CD14-positive monocyte (primary cell): ENCODE measurements at regions not wholly inside any gene's neighbourhood (a gene's known extent, or its start where the extent isn't known, plus 50 kb on each side); places are given as distances from the start of the nearest gene placed in this dataset.

Experiments
- DNase-seq, 3 donors: peaks; one replicate each; pipeline ENCODE4 v3.0.0-alpha.2; 2011 to 2022
- H2AFZ ChIP-seq: 2 replicates; pipeline ENCODE4 v1.6.0; 2012; ENCODE audit warnings: mild to moderate bottlenecking, low read depth, low read length, inconsistent platforms; ENCODE audit not compliant: insufficient read depth, poor library complexity, severe bottlenecking
- H3K27ac ChIP-seq, 2 donors: 1 replicate in 1 of 2; 2 replicates in 1 of 2; pipeline ENCODE4 v1.5.1; 2012 to 2013; ENCODE audit warnings: low read length in 2 of 2, control low read depth in 1 of 2, inconsistent platforms in 1 of 2, low read depth in 1 of 2, mild to moderate bottlenecking in 1 of 2
- H3K27me3 ChIP-seq, 2 donors: one replicate each; pipeline versions ENCODE4 v1.6.0 to v1.6.1; 2011 to 2013; ENCODE audit warnings: low read length in 2 of 2; ENCODE audit not compliant: control insufficient read depth in 2 of 2, insufficient read depth in 2 of 2
- H3K36me3 ChIP-seq, 2 donors: replicated peaks in 1 of 2; 1 replicate in 1 of 2; 2 replicates in 1 of 2; pipeline versions ENCODE4 v1.5.1 to v1.6.1; 2012 to 2013; ENCODE audit warnings: low read length in 2 of 2, control low read depth in 1 of 2, inconsistent platforms in 1 of 2, mild to moderate bottlenecking in 1 of 2; ENCODE audit not compliant: insufficient read depth in 2 of 2, control insufficient read depth in 1 of 2
- H3K4me1 ChIP-seq, 2 donors: 1 replicate in 1 of 2; 2 replicates in 1 of 2; pipeline versions ENCODE4 v1.5.1 to v1.6.1; 2012 to 2013; ENCODE audit warnings: low read length in 2 of 2, control low read depth in 1 of 2, inconsistent platforms in 1 of 2, mild to moderate bottlenecking in 1 of 2, moderate library complexity in 1 of 2; ENCODE audit not compliant: insufficient read depth in 2 of 2, control insufficient read depth in 1 of 2
- H3K4me2 ChIP-seq: replicated peaks from 2 replicates; pipeline ENCODE3; 2012; ENCODE audit warnings: low read length, moderate library complexity, mild to moderate bottlenecking; ENCODE audit not compliant: poor library complexity, severe bottlenecking; ENCODE audit errors: extremely low read depth
- H3K4me3 ChIP-seq, 3 experiments: fragments of 200-600 bp in 1 of 3; sonication (generic) in 1 of 3; replicated peaks in 1 of 3; 1 replicate in 2 of 3; 2 replicates in 1 of 3; pipeline ENCODE4 v1.5.1; 2011 to 2013; ENCODE audit warnings: low read length in 3 of 3, mild to moderate bottlenecking in 3 of 3, control low read depth in 2 of 3, low read depth in 2 of 3, inconsistent platforms in 1 of 3, moderate library complexity in 1 of 3
- H3K79me2 ChIP-seq: 2 replicates; pipeline ENCODE4 v1.6.0; 2012; ENCODE audit warnings: mild to moderate bottlenecking, control low read depth, inconsistent platforms, low read length, moderate library complexity; ENCODE audit not compliant: insufficient read depth
- H3K9ac ChIP-seq: 2 replicates; pipeline ENCODE4 v1.6.0; 2017; ENCODE audit warnings: low read length, mild to moderate bottlenecking; ENCODE audit not compliant: insufficient read depth, poor library complexity, severe bottlenecking
- H3K9me3 ChIP-seq, 2 donors: replicated peaks in 1 of 2; 1 replicate in 1 of 2; 2 replicates in 1 of 2; pipeline versions ENCODE4 v1.5.1 to v1.6.1; 2012 to 2013; ENCODE audit warnings: low read length in 2 of 2, control low read depth in 1 of 2; ENCODE audit not compliant: control insufficient read depth in 1 of 2, insufficient read depth in 1 of 2
- H4K20me1 ChIP-seq: 2 replicates; pipeline ENCODE4 v1.6.0; 2012; ENCODE audit warnings: mild to moderate bottlenecking, low read length, control low read depth, moderate library complexity; ENCODE audit not compliant: insufficient read depth
- H3K27ac Mint-ChIP-seq, 7 donors: one replicate each; pipeline ENCODE4 v1.8.0; 2020; ENCODE audit warnings: mild to moderate bottlenecking in 7 of 7, mixed read lengths in 7 of 7, moderate library complexity in 6 of 7, inconsistent platforms in 2 of 7
- H3K27me3 Mint-ChIP-seq, 3 donors: one replicate each; pipeline ENCODE4 v1.8.0; 2021 to 2022; ENCODE audit warnings: low read depth in 3 of 3, mild to moderate bottlenecking in 3 of 3, mixed read lengths in 3 of 3, moderate library complexity in 3 of 3, inconsistent platforms in 1 of 3
- H3K36me3 Mint-ChIP-seq, 2 donors: one replicate each; pipeline ENCODE4 v1.8.0; 2020; ENCODE audit warnings: mixed read lengths in 2 of 2, inconsistent platforms in 1 of 2, mild to moderate bottlenecking in 1 of 2
- H3K4me1 Mint-ChIP-seq: one replicate; pipeline ENCODE4 v1.8.0; 2020; ENCODE audit warnings: mild to moderate bottlenecking, mixed read lengths
- H3K4me3 Mint-ChIP-seq, 2 donors: one replicate each; pipeline ENCODE4 v1.8.0; 2020; ENCODE audit warnings: mild to moderate bottlenecking in 2 of 2, mixed read lengths in 2 of 2, moderate library complexity in 1 of 2
- H3K9me3 Mint-ChIP-seq, 7 donors: one replicate each; pipeline ENCODE4 v1.8.0; 2020 to 2022; ENCODE audit warnings: mixed read lengths in 7 of 7, mild to moderate bottlenecking in 6 of 7, moderate library complexity in 6 of 7, inconsistent platforms in 2 of 7
- WGBS: methylation state at CpG from one replicate; pipeline ENCODE4 v1.1.5; 2013; ENCODE audit warnings: missing lambda C conversion rate; ENCODE audit not compliant: insufficient coverage; 5-methylcytosine and 5-hydroxymethylcytosine counted together
- intact Hi-C, 2 donors: fragments of 100-400 bp; cut with micrococcal nuclease; formaldehyde crosslinking; loops; one replicate each; pipeline versions ENCODE4 v1.15.0 to v1.15.1; 2023
- TF ChIP-seq, protein P1 (sequence below): fragments of 200-600 bp; IDR thresholded peaks from one replicate; pipeline ENCODE4 v1.8.0; 2022; ENCODE audit warnings: antibody characterized with exemption, mild to moderate bottlenecking

DNA sequence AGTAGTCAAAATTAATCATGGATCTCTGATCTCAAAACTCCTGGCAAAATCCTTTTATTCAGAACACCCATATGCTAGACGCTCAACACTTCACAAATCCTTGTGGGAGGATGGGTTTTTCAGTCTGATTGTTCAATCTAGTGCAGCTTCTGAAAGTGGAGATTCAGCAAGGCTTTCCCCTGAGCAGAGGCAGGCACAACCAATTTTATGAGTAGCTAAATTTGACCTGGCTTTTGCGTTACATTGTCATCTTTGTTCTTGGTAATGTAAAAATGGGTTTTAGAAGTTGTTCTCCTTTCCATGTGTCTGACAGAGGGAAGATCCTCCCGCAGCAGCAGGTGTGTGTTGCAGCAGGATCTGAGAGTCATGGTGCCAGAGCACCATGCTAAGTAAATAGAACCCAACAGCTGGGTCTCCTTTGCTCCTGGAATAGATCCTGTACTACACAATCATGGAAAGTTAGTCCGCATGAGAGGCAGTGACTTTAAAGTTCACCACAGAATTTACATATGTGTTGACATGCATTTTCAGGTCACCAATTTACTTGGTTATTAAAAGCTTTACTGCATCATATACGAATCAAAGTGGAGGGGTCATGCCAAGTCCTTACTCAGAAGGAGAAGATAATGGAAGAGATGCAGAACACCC lies 70.1 kb upstream of the MEF2C start:
- no peak overlapping the region for H3K4me2 ChIP-seq
- intact Hi-C loops = no loop called here

GRCh38 chr5:88952344-88952743 lies 69.4 kb upstream of the MEF2C start:
- no peak overlapping the region for H3K4me3 Mint-ChIP-seq
- Histone ChIP-seq H3K4me2 (no peak overlapping the region), H3K4me3 (no peak overlapping the region), H3K36me3 (no peaks in the 10 kb centered on the region), H3K27ac (no peak overlapping the region), H3K9ac (no peak overlapping the region), H3K4me1 (no peaks in the 10 kb centered on the region), H4K20me1 (no peaks in the 10 kb centered on the region), H3K79me2 (no peaks in the 10 kb centered on the region), H3K9me3 (no peaks in the 10 kb centered on the region), H3K27me3 (no peaks in the 10 kb centered on the region), H2AFZ (no peak overlapping the region)
- no peaks in the 10 kb centered on the region for H3K36me3 Mint-ChIP-seq
- WGBS = no CpG with 5 or more reads among the region's 2 CpGs
- no peaks in the 10 kb centered on the region for H3K9me3 Mint-ChIP-seq
- TF ChIP-seq, protein P1, sequence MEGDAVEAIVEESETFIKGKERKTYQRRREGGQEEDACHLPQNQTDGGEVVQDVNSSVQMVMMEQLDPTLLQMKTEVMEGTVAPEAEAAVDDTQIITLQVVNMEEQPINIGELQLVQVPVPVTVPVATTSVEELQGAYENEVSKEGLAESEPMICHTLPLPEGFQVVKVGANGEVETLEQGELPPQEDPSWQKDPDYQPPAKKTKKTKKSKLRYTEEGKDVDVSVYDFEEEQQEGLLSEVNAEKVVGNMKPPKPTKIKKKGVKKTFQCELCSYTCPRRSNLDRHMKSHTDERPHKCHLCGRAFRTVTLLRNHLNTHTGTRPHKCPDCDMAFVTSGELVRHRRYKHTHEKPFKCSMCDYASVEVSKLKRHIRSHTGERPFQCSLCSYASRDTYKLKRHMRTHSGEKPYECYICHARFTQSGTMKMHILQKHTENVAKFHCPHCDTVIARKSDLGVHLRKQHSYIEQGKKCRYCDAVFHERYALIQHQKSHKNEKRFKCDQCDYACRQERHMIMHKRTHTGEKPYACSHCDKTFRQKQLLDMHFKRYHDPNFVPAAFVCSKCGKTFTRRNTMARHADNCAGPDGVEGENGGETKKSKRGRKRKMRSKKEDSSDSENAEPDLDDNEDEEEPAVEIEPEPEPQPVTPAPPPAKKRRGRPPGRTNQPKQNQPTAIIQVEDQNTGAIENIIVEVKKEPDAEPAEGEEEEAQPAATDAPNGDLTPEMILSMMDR = no peak
- H3K27ac Mint-ChIP-seq = no peak overlapping the region
- DNase-seq = no peak
- intact Hi-C loops = no loop called here
- no peaks in the 10 kb centered on the region for H3K4me1 Mint-ChIP-seq
- H3K27me3 Mint-ChIP-seq = peaks cover 0 to 3% (median 0%) of the 10 kb centered on the region in 3 donors

More for the DNA sequence above, 70.1 kb upstream of the MEF2C start:
- Histone ChIP-seq H3K36me3 (no peaks in the 10 kb centered on the region), H3K79me2 (no peaks in the 10 kb centered on the region), H3K4me1 (no peaks in the 10 kb centered on the region), H3K9ac (no peak overlapping the region), H3K9me3 (no peaks in the 10 kb centered on the region), H3K27ac (no peak overlapping the region), H2AFZ (no peak overlapping the region), H4K20me1 (no peaks in the 10 kb centered on the region), H3K4me3 (no peak overlapping the region), H3K27me3 (no peaks in the 10 kb centered on the region)
- no peaks in the 10 kb centered on the region for H3K36me3 Mint-ChIP-seq
- no peak overlapping the region for H3K27ac Mint-ChIP-seq
- DNase-seq = no peak
- H3K4me1 Mint-ChIP-seq = no peaks in the 10 kb centered on the region
- no peaks in the 10 kb centered on the region for H3K9me3 Mint-ChIP-seq
- TF ChIP-seq, protein P1 = no peak
- peaks cover 0 to 3% (median 0%) of the 10 kb centered on the region in 3 donors for H3K27me3 Mint-ChIP-seq
- 100% methylated on average over 1 of the region's 5 CpGs for WGBS
- H3K4me3 Mint-ChIP-seq = no peak overlapping the region
